ENCODE measurements at regions not wholly inside any gene's neighbourhood (a gene's known extent, or its start where the extent isn't known, plus 50 kb on each side); places are given as distances from the start of the nearest gene placed in this dataset.

DNA sequence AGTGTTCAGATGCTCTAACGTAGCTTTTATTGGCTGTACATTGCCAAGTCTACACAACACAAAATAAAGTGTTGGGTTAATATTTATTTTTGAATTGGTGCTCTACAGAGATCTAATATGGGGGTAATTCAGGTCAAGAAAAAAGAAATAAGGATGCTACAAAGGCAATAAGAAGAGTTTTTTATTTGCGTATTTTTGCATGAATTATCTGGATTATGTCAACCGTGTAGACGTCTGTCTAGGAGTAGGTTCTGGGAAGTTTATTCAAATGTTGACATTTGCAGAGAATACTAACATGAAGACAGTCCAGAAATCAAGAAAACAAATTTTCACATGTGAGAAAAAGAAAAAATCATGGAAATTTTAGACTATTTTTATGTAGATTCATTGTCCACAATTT lies 876.7 kb upstream of the POU3F3 start:
- TF ChIP-seq, protein P1, sequence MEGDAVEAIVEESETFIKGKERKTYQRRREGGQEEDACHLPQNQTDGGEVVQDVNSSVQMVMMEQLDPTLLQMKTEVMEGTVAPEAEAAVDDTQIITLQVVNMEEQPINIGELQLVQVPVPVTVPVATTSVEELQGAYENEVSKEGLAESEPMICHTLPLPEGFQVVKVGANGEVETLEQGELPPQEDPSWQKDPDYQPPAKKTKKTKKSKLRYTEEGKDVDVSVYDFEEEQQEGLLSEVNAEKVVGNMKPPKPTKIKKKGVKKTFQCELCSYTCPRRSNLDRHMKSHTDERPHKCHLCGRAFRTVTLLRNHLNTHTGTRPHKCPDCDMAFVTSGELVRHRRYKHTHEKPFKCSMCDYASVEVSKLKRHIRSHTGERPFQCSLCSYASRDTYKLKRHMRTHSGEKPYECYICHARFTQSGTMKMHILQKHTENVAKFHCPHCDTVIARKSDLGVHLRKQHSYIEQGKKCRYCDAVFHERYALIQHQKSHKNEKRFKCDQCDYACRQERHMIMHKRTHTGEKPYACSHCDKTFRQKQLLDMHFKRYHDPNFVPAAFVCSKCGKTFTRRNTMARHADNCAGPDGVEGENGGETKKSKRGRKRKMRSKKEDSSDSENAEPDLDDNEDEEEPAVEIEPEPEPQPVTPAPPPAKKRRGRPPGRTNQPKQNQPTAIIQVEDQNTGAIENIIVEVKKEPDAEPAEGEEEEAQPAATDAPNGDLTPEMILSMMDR (conservative IDR thresholded peaks at IDR 0.05 in 1 of 2, IDR thresholded peaks at IDR 0.05 in 1 of 2; ENCODE audit: low read depth in 1 of 2, low read length in 2 of 2): no peak
- no peak for TF ChIP-seq EZH2 (IDR thresholded peaks at IDR 0.05; ENCODE audit: low read length, missing control alignments)

Measured in fibroblast of lung (primary cell).